Gastrocnemius medialis (tissue), 4 donors: ENCODE measurements at regions not wholly inside any gene's neighbourhood (a gene's known extent, or its start where the extent isn't known, plus 50 kb on each side); places are given as distances from the start of the nearest gene placed in this dataset.

Experiments used
- ATAC-seq, 2 donors: fragments of 150-250 bp; one replicate each; pipeline ENCODE4 v1.9.1; 2016
- DNase-seq, 2 donors: peaks; one replicate each; pipeline ENCODE4 v3.0.0-alpha.2; 2019
- H3K27ac ChIP-seq, 4 donors: fragments of 200-600 bp; sonication (generic); 1 replicate in 1 of 4; 2 replicates in 3 of 4; pipeline ENCODE4 v1.5.1; 2016 to 2018; ENCODE audit warnings: mild to moderate bottlenecking in 2 of 4, moderate library complexity in 1 of 4
- H3K27me3 ChIP-seq, 3 donors: fragments of 200-600 bp; sonication (generic) in 2 of 3; 1 replicate in 1 of 3; 2 replicates in 2 of 3; pipeline versions ENCODE4 v1.5.1 to v1.6.0; 2016 to 2019; ENCODE audit warnings: mild to moderate bottlenecking in 1 of 3, moderate library complexity in 1 of 3
- H3K36me3 ChIP-seq, 2 donors: fragments of 200-600 bp; sonication (generic) in 1 of 2; one replicate each; pipeline ENCODE4 v1.5.1; 2017 to 2018
- H3K4me1 ChIP-seq, 2 donors: fragments of 200-600 bp; sonication (generic) in 1 of 2; one replicate each; pipeline ENCODE4 v1.5.1; 2016 to 2017; ENCODE audit warnings: mild to moderate bottlenecking in 2 of 2
- H3K4me3 ChIP-seq, 4 donors: fragments of 200-600 bp; sonication (generic) in 3 of 4; 1 replicate in 1 of 4; 2 replicates in 3 of 4; pipeline ENCODE4 v1.5.1; 2016 to 2019; ENCODE audit warnings: mild to moderate bottlenecking in 2 of 4
- H3K9me3 ChIP-seq, 3 donors: fragments of 200-600 bp; sonication (generic) in 2 of 3; 1 replicate in 1 of 3; 2 replicates in 2 of 3; pipeline ENCODE4 v1.5.1; 2016 to 2019
- POLR2A ChIP-seq, 2 donors: fragments of 450-650 bp; IDR thresholded peaks; one replicate each; pipeline ENCODE4 v1.6.1; 2017; ENCODE audit warnings: antibody characterized with exemption in 2 of 2, mild to moderate bottlenecking in 2 of 2, moderate library complexity in 2 of 2
- in situ Hi-C, 4 donors: fragments of 200-750 bp; cut with MboI; loops; one replicate each; pipeline versions ENCODE4 v1.15.0 to v1.8.0; 2017; ENCODE audit warnings: low sequenced_read_pairs in 4 of 4
- intact Hi-C: fragments of 100-400 bp; cut with DNase I; formaldehyde crosslinking; loops from one replicate; pipeline ENCODE4 v1.15.1; 2023; ENCODE audit warnings: low total_unique reads
- TF ChIP-seq, protein P1 (sequence below), 5 experiments: fragments of 450-650 bp in 3 of 5; fragments of 200-600 bp in 2 of 5; sonication (generic) in 2 of 5; IDR thresholded peaks in 4 of 5; conservative IDR thresholded peaks in 1 of 5; 1 replicate in 4 of 5; 2 replicates in 1 of 5; pipeline ENCODE4 v1.5.1; 2016 to 2019; ENCODE audit warnings: antibody characterized with exemption in 5 of 5, mild to moderate bottlenecking in 3 of 5, moderate library complexity in 3 of 5

DNA sequence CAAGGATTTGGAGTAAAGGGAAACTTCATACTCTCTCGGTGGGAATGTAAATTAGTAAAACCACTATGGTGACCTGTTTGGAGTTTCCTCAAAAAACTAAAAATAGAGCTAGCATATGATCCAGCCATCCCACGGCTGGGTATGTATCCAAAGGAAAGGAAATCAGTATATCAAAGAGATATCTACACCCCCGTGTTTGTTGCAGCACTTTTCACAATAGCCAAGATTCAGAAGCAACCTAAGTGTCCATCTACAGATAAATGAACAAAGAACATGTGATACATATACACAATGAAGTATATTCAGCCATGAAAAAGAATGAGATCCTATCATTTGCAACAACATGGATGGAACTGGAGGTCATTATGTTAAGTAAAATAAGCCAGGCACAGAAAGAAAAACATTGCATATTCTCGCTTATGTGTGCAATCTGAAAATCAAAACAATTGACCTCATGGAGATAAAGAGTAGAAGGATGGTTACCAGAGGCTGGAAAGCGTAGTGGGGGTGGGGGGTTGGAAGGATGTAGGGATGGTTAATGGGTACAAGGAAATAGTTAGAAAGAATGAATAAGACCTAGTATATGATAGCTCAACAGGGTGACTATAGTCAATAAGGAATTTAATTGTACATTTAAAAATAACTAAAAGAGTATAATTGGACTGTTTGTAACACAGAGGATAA, 468.0 kb downstream of the BCAT1 start:
- Histone ChIP-seq H3K4me1 (no peaks in the 10 kb centered on the region), H3K9me3 (no peaks in the 10 kb centered on the region), H3K27me3 (no peaks in the 10 kb centered on the region), H3K27ac (no peak overlapping the region), H3K36me3 (no peaks in the 10 kb centered on the region), H3K4me3 (no peak overlapping the region)
- intact Hi-C loops (no loop called here), in situ Hi-C loops (no loop called here)
- TF ChIP-seq POLR2A (IDR thresholded peaks at IDR 0.05) = no peak
- TF ChIP-seq, protein P1, sequence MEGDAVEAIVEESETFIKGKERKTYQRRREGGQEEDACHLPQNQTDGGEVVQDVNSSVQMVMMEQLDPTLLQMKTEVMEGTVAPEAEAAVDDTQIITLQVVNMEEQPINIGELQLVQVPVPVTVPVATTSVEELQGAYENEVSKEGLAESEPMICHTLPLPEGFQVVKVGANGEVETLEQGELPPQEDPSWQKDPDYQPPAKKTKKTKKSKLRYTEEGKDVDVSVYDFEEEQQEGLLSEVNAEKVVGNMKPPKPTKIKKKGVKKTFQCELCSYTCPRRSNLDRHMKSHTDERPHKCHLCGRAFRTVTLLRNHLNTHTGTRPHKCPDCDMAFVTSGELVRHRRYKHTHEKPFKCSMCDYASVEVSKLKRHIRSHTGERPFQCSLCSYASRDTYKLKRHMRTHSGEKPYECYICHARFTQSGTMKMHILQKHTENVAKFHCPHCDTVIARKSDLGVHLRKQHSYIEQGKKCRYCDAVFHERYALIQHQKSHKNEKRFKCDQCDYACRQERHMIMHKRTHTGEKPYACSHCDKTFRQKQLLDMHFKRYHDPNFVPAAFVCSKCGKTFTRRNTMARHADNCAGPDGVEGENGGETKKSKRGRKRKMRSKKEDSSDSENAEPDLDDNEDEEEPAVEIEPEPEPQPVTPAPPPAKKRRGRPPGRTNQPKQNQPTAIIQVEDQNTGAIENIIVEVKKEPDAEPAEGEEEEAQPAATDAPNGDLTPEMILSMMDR (IDR thresholded peaks at IDR 0.05 in 4 of 5, conservative IDR thresholded peaks at IDR 0.05 in 1 of 5) = no peak
- no peak for DNase-seq
- no peak for ATAC-seq

DNA sequence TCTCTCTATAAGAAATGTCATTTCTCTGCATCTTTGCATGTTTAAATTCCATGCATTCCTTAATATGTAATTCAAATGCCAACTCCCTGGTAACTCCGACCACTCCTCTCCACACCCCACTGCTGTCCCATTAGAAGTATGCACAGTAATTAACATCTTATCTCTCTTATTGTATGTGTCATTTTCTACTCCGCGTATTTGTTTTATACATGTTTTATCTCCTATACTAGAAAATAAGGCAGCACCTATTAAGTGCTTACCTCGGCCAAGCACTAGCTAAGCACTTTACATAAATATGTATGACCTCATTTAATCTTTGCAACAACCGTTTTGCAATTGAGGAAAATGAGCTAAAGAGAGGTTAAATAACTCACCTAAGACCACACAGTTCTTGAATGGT, 469.8 kb downstream of the BCAT1 start:
- DNase-seq (no peak), ATAC-seq (no peak)
- no peaks in the 10 kb centered on the region for H3K27me3 ChIP-seq
- no peaks in the 10 kb centered on the region for H3K4me1 ChIP-seq
- H3K36me3 ChIP-seq = no peaks in the 10 kb centered on the region
- H3K9me3 ChIP-seq = no peaks in the 10 kb centered on the region
- in situ Hi-C loops = no loop called here
- no peak overlapping the region for H3K4me3 ChIP-seq
- H3K27ac ChIP-seq = no peak overlapping the region
- intact Hi-C loops = no loop called here
- TF ChIP-seq, protein P1 (IDR thresholded peaks at IDR 0.05 in 4 of 5, conservative IDR thresholded peaks at IDR 0.05 in 1 of 5) = no peak
- no peak for TF ChIP-seq POLR2A (IDR thresholded peaks at IDR 0.05)

DNA sequence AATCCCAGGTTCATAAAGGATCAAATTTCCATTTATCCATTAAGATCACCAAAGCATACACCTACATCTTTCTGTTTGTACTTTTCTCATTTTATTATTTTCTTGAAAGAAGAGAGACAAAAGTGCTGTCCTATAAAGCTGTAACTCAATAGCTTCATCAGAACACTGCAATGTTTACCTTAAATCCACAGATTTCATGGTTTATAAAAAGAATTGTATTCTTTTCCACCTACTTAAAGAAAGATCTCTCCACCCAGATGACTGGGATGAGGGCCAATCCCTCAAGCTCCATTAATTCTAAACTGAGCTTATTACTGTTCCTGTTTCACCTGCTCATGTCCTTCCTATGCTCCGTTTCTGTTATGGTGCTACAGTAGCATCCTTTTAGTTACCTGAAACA, 470.6 kb downstream of the BCAT1 start:
- intact Hi-C loops = no loop called here
- TF ChIP-seq, protein P1 (IDR thresholded peaks at IDR 0.05 in 4 of 5, conservative IDR thresholded peaks at IDR 0.05 in 1 of 5) = no peak
- no peak for TF ChIP-seq POLR2A (IDR thresholded peaks at IDR 0.05)
- Histone ChIP-seq H3K27me3 (no peaks in the 10 kb centered on the region), H3K4me3 (no peak overlapping the region), H3K4me1 (no peaks in the 10 kb centered on the region), H3K9me3 (no peaks in the 10 kb centered on the region), H3K27ac (no peak overlapping the region), H3K36me3 (no peaks in the 10 kb centered on the region)
- in situ Hi-C loops = no loop called here
- DNase-seq (no peak), ATAC-seq (no peak)

DNA sequence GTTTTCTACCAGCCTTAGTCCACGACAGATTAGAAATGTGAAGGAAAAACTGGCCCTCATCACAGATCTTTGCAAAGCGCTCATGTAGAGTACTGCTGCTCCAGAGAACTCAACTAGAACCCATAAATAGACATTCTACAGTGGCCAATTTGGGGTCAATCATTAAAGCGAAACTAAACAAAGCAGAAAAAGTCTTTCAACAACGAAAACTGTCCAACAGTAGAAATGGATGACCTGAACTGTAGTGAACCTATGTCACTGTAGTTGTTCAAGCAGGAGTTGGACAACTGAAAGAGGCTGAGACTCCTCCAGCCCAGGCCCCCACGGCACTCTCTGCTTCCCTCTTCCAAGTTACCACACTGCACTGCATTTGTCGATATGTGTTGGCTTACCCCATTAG, 472.6 kb downstream of the BCAT1 start:
- ATAC-seq (no peak), DNase-seq (no peak)
- Histone ChIP-seq H3K9me3 (no peaks in the 10 kb centered on the region), H3K27ac (no peak overlapping the region), H3K4me3 (no peak overlapping the region), H3K27me3 (no peaks in the 10 kb centered on the region), H3K36me3 (no peaks in the 10 kb centered on the region), H3K4me1 (no peaks in the 10 kb centered on the region)
- in situ Hi-C loops (no loop called here), intact Hi-C loops (no loop called here)
- TF ChIP-seq, protein P1 (IDR thresholded peaks at IDR 0.05 in 4 of 5, conservative IDR thresholded peaks at IDR 0.05 in 1 of 5) = no peak
- TF ChIP-seq POLR2A (IDR thresholded peaks at IDR 0.05) = no peak

DNA sequence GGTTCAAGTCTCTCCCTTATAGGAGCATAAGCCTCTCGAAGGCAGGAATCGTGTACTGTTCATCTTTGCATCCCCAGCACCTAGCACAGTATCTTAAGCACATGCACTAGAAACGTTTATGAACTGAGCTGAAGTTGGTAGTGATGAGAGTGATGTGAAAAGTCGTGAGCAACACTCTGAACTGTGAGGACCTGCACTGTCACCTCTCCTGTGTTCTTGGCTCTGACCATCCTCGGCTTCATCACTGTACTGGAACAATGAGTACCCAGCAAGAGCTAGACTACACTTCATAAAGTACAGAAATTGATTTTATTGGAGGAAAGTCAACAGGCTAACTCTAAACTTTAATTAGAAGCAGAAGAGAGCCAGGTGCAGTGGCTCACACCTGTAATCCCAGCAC, 473.6 kb downstream of the BCAT1 start:
- Histone ChIP-seq H3K4me3 (no peak overlapping the region), H3K9me3 (no peaks in the 10 kb centered on the region), H3K27me3 (no peaks in the 10 kb centered on the region), H3K36me3 (no peaks in the 10 kb centered on the region), H3K4me1 (no peaks in the 10 kb centered on the region), H3K27ac (no peak overlapping the region)
- intact Hi-C loops = no loop called here
- TF ChIP-seq POLR2A (IDR thresholded peaks at IDR 0.05) = no peak
- TF ChIP-seq, protein P1 (IDR thresholded peaks at IDR 0.05 in 4 of 5, conservative IDR thresholded peaks at IDR 0.05 in 1 of 5) = no peak
- in situ Hi-C loops = no loop called here
- DNase-seq (no peak), ATAC-seq (no peak)
